ENCODE measurements at regions not wholly inside any gene's neighbourhood (a gene's known extent, or its start where the extent isn't known, plus 50 kb on each side); places are given as distances from the start of the nearest gene placed in this dataset.

GRCh38 chr2:167510071-167510759, 621.9 kb downstream of the XIRP2 start:
- no peak for TF ChIP-seq POLR2A (IDR thresholded peaks at IDR 0.05)
- no peak for TF ChIP-seq CTCF (IDR thresholded peaks at IDR 0.05)
